HUES6 (cell line): ENCODE measurements at regions not wholly inside any gene's neighbourhood (a gene's known extent, or its start where the extent isn't known, plus 50 kb on each side); places are given as distances from the start of the nearest gene placed in this dataset.
"Not testable (repeated sequence)": the region's sequence is repeated elsewhere in the genome, so short reads cannot be mapped to it uniquely, and the experiment has no call there.

Source experiments
- H3K27ac ChIP-seq: 2 replicates; pipeline ENCODE4 v1.7.0; 2013; ENCODE audit warnings: low read depth, mild to moderate bottlenecking, low read length, inconsistent platforms
- H3K27me3 ChIP-seq: 2 replicates; pipeline ENCODE4 v1.6.1; 2013; ENCODE audit warnings: low read length; ENCODE audit not compliant: control insufficient read depth, insufficient read depth
- H3K36me3 ChIP-seq: 2 replicates; pipeline ENCODE4 v1.6.1; 2013; ENCODE audit warnings: low read length; ENCODE audit not compliant: control insufficient read depth, insufficient read depth
- H3K4me1 ChIP-seq: 2 replicates; pipeline ENCODE4 v1.6.1; 2013; ENCODE audit warnings: low read length; ENCODE audit not compliant: control insufficient read depth, insufficient read depth
- H3K4me3 ChIP-seq: 2 replicates; pipeline ENCODE4 v1.5.1; 2013; ENCODE audit warnings: low read depth, low read length
- H3K9ac ChIP-seq: one replicate; pipeline ENCODE4 v1.6.1; 2013; ENCODE audit warnings: mild to moderate bottlenecking, low read length
- H3K9me3 ChIP-seq: 2 replicates; pipeline ENCODE4 v1.6.1; 2013; ENCODE audit warnings: low read depth, low read length; ENCODE audit not compliant: control insufficient read depth, insufficient read depth

DNA sequence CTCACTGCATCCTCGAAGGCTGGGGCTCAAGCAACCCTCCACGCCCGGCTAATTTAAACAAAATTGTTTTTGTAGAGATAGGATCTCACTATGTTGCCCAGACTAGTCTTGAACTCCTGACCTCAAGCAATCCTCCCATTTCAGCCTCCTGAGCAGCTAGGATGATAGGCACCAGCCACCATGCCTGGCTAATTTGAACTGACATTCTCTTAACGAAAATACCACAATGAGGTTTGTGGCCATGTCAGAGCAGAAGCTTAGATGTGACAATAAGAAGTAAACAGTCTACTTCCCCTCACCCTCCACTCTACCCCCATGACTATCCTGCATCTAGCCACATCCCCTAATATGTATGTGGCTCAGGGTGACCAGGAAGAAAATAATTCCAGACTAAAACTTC lies 74.8 kb upstream of the PLCB4 start:
- Histone ChIP-seq H3K9ac (no peak overlapping the region), H3K27ac (no peak overlapping the region), H3K27me3 (no peaks in the 10 kb centered on the region), H3K36me3 (no peaks in the 10 kb centered on the region), H3K4me1 (peaks cover 14% of the 10 kb centered on the region), H3K4me3 (no peak overlapping the region), H3K9me3 (no peaks in the 10 kb centered on the region)

DNA sequence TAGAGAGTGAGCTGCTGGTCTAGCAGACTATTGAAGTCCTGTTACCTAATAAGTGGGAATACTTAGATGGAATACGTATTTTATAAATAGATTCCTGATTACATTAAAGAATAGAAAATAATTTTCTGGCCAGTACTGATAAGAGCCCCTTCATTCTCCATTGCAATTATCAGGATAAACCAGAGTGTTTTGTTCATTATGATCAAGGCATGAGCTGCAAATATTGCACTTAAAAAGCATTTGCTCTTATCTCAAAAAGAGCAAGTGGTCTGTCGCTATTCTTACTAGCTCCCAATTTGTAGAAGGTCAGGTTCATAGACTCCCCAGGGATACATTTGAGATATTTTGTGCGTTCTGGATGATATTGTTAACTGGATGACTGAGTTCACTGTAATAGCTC lies 73.1 kb upstream of the PLCB4 start:
- Histone ChIP-seq H3K4me1 (peaks cover 14% of the 10 kb centered on the region), H3K4me3 (no peak overlapping the region), H3K9ac (no peak overlapping the region), H3K27me3 (no peaks in the 10 kb centered on the region), H3K9me3 (no peaks in the 10 kb centered on the region), H3K36me3 (no peaks in the 10 kb centered on the region), H3K27ac (no peak overlapping the region)

DNA sequence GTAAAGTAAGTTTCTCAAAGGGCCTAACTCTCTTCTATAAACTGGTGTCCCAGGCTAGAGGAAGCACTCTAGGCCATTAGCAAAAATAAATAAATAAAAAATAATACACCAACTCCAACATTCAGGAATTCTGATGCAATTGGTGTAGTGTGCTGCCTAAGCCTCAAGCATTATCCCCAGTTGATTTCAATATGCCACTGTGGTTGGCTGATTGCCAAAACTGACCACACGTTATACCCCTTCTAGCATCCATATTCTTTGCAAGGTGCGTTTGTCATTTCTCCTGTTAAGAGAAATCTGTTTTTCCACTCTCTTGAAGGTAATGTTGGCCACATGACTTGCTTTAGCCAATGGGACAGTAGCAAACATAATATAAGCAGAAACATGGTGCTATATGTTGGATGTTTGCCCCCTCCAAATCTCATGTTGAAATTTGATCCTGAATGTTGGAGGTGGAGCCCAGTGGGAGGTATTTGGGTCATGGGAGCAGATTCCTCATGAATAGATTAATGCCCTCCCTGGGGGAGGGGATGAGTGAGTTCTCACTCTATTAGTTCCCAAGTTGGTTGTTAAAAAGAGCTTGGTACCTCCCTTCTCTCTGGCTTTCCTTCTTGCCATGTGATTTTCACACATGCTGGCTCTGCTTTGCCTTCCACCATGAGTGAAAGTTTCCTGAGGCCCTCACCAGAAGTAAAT lies 71.9 kb upstream of the PLCB4 start:
- Histone ChIP-seq H3K27ac (no peak overlapping the region), H3K4me3 (no peak overlapping the region), H3K9me3 (no peaks in the 10 kb centered on the region), H3K4me1 (peaks cover 14% of the 10 kb centered on the region), H3K9ac (no peak overlapping the region), H3K36me3 (no peaks in the 10 kb centered on the region), H3K27me3 (no peaks in the 10 kb centered on the region)

DNA sequence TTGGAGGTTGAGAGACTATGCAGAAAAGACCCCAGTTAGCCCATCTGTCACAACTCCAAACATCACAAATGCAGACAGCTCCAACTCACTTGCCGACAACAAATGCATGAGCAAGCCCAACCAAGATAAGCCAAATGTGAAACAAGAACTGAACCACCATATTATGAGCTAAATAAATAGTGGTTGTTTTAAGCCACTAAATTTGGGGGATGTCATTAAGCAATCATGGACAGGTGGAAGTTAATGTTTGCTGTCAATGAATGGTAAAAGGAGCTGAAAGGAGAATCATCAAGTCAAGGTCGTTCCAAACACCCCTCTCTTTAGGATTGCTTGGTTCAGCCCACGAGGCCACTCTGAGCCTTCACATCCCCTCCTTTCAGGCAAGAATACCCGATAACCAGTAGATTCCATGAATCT lies 71.2 kb upstream of the PLCB4 start:
- peaks cover 5% of the 10 kb centered on the region for H3K9me3 ChIP-seq
- H3K27ac ChIP-seq, result no peak overlapping the region
- no peaks in the 10 kb centered on the region for H3K27me3 ChIP-seq
- H3K36me3 ChIP-seq, result no peaks in the 10 kb centered on the region
- peaks cover 14% of the 10 kb centered on the region for H3K4me1 ChIP-seq
- H3K9ac ChIP-seq, result peak overlapping the region; percentile 54
- H3K4me3 ChIP-seq, result peak overlapping the region; percentile 12; the same call in 1 of the 2 replicates

DNA sequence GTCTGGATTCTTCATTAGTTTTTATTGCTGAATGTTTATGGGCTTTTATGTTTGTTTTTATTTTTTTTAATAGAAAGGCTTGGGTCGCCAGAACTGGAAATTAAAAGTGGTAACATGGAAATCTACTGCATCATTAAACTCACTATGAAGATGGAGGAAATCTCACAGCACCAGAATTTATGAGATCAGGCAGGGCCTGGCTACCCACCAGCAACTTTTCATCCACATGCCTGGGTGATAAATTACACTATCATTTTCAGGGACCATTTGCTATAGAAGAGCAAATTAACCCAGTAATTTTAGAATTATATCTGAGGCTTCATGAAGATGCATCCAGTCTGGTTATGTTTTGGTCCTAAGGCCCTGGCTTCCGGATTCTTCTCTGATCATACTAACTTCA lies 57.8 kb upstream of the PLCB4 start:
- no peak overlapping the region for H3K4me3 ChIP-seq
- H3K9ac ChIP-seq, result no peak overlapping the region
- no peak overlapping the region for H3K27ac ChIP-seq
- no peaks in the 10 kb centered on the region for H3K27me3 ChIP-seq
- H3K4me1 ChIP-seq, result no peaks in the 10 kb centered on the region
- 0 out of 2 replicates have a peak, but pooled peaks cover 2% of the 10 kb centered on the region for H3K9me3 ChIP-seq
- H3K36me3 ChIP-seq, result no peaks in the 10 kb centered on the region

DNA sequence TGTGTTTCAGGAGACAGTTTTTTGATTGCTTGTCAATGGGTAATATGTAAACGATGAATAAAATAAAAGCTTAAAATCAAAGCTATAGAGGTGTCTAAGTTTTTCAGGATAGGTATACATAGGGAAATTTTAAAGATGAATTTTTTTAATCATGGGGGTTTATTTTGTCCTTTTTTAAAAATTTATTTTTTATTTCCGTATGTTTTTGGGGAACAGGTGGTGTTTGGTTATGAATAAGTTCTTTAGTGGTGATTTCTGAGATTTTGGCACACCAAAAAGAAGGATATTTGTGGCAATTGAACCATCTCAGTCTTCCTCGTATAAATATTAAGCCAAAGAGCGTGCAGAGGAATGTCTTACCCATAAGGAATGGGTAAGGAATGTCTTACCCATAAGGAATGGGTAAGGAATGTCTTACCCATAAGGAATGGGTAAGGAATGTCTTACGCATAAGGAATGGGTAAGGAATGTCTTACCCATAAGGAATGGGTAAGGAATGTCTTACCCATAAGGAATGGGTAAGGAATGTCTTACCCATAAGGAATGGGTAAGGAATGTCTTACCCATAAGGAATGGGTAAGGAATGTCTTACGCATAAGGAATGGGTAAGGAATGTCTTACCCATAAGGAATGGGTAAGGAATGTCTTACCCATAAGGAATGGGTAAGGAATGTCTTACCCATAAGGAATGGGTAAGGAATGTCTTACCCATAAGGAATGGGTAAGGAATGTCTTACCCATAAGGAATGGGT lies 53.5 kb upstream of the PLCB4 start:
- not testable (repeated sequence) for H3K27me3 ChIP-seq, H3K36me3 ChIP-seq, H3K4me1 ChIP-seq, H3K4me3 ChIP-seq, H3K9me3 ChIP-seq, H3K9ac ChIP-seq
- H3K27ac ChIP-seq, result peak overlapping the region; percentile 65; the same call in 1 of the 2 replicates

DNA sequence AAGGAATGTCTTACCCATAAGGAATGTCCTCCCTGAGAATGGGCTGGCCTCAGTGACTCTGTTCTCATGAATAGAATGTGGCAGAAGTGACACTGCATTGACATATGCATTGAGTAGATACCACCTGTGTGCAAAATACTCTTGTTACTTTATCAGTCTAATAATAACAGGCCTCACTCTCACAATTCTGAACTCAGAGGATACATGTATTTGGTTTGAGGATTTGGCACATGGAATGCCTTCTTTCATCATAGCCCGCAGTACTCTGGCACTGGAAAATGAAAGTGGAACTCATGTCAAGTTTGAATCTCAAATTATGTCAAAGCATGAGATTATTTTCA lies 52.9 kb upstream of the PLCB4 start:
- Histone ChIP-seq H3K36me3 (no peaks in the 10 kb centered on the region), H3K27ac (peak overlapping the region; percentile 76; the same call in 1 of the 2 replicates), H3K9me3 (0 out of 2 replicates have a peak, but pooled peaks cover 2% of the 10 kb centered on the region), H3K4me3 (no peak overlapping the region), H3K9ac (no peak overlapping the region), H3K27me3 (no peaks in the 10 kb centered on the region), H3K4me1 (peaks cover 11% of the 10 kb centered on the region; the same call in 1 of the 2 replicates)

DNA sequence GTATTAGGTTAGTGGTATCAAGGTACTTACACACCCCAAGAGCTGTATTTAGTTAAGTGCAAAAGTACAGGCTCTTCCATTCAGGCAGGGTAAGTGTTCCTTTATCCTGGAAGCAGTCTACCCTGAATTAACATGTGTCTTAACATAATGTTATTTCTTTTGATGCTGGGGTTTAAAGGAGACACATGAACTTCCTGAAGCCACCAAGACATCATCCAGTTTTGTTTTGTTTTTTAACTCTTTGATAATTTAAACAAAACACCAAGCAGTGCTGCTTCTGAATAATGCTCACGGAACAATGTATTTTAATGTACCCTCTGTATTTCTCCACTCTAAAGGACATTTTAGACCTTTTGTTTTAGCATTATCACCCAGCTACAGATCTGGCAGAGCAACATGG lies 50.5 kb upstream of the PLCB4 start:
- Histone ChIP-seq H3K4me3 (no peak overlapping the region), H3K4me1 (peaks cover 27% of the 10 kb centered on the region), H3K9me3 (0 out of 2 replicates have a peak, but pooled peaks cover 2% of the 10 kb centered on the region), H3K27me3 (no peaks in the 10 kb centered on the region), H3K36me3 (no peaks in the 10 kb centered on the region), H3K9ac (no peak overlapping the region), H3K27ac (no peak overlapping the region)
